OCI-LY1 (cell line): ENCODE measurements at regions not wholly inside any gene's neighbourhood (a gene's known extent, or its start where the extent isn't known, plus 50 kb on each side); places are given as distances from the start of the nearest gene placed in this dataset.

Experiments used
- H2AFZ ChIP-seq: fragments of 200-600 bp; sonication (generic), shearing (Covaris generic); 2 replicates; pipeline ENCODE4 v1.6.0; 2014; ENCODE audit warnings: antibody characterized with exemption, mild to moderate bottlenecking, low read length
- H3F3A ChIP-seq: fragments of 200-600 bp; sonication (generic), shearing (Covaris generic); 2 replicates; pipeline ENCODE4 v1.6.0; 2014; ENCODE audit warnings: mild to moderate bottlenecking, antibody characterized with exemption, low read length, moderate library complexity; ENCODE audit not compliant: insufficient read depth
- H3K27ac ChIP-seq: fragments of 200-600 bp; sonication (generic); 2 replicates; pipeline ENCODE4 v1.5.1; 2014; ENCODE audit warnings: low read length, mixed run types, mild to moderate bottlenecking, low read depth; ENCODE audit not compliant: poor library complexity, severe bottlenecking
- H3K27me3 ChIP-seq: fragments of 200-600 bp; sonication (generic); 2 replicates; pipeline ENCODE4 v1.6.0; 2014; ENCODE audit warnings: antibody characterized with exemption, mild to moderate bottlenecking, low read length, moderate library complexity; ENCODE audit not compliant: insufficient read depth
- H3K36me3 ChIP-seq: fragments of 200-600 bp; sonication (generic); 2 replicates; pipeline ENCODE4 v1.6.1; 2014; ENCODE audit warnings: mild to moderate bottlenecking, antibody characterized with exemption, low read length, moderate library complexity, mixed read lengths; ENCODE audit not compliant: insufficient read depth
- H3K4me1 ChIP-seq: fragments of 200-600 bp; sonication (generic); 2 replicates; pipeline ENCODE4 v1.5.1; 2014; ENCODE audit warnings: mild to moderate bottlenecking, low read length, moderate library complexity; ENCODE audit not compliant: insufficient read depth, severe bottlenecking
- H3K4me2 ChIP-seq: fragments of 200-600 bp; sonication (generic), shearing (Covaris generic); 2 replicates; pipeline ENCODE4 v1.6.1; 2014; ENCODE audit warnings: low read length
- H3K4me3 ChIP-seq: fragments of 200-600 bp; sonication (generic); 2 replicates; pipeline ENCODE4 v1.5.1; 2014; ENCODE audit warnings: low read length, low read depth, mild to moderate bottlenecking, mixed read lengths; ENCODE audit not compliant: poor library complexity, severe bottlenecking
- H3K79me2 ChIP-seq: fragments of 200-600 bp; shearing (Covaris generic); 2 replicates; pipeline ENCODE4 v1.6.1; 2016; ENCODE audit warnings: mixed run types, low read length, mixed read lengths; ENCODE audit not compliant: insufficient read depth
- H3K9ac ChIP-seq: fragments of 200-600 bp; sonication (generic), shearing (Covaris generic); 2 replicates; pipeline ENCODE4 v1.6.1; 2014; ENCODE audit warnings: mild to moderate bottlenecking, low read length, mixed read lengths
- H3K9me2 ChIP-seq: fragments of 200-600 bp; sonication (generic), shearing (Covaris generic); 2 replicates; pipeline ENCODE4 v1.6.1; 2014; ENCODE audit warnings: low read depth, mild to moderate bottlenecking, low read length, mixed read lengths
- H3K9me3 ChIP-seq: fragments of 200-600 bp; shearing (Covaris generic); 2 replicates; pipeline ENCODE4 v1.6.1; 2014; ENCODE audit warnings: low read length, mixed read lengths
- H4K20me1 ChIP-seq: fragments of 200-600 bp; sonication (generic), shearing (Covaris generic); 2 replicates; pipeline ENCODE4 v1.6.0; 2016; ENCODE audit warnings: mild to moderate bottlenecking, low read length; ENCODE audit not compliant: insufficient read depth
- EZH2 ChIP-seq: fragments of 200-600 bp; sonication (generic), shearing (Covaris generic); IDR thresholded peaks from 2 replicates; pipeline ENCODE4 v1.8.0; 2017; ENCODE audit warnings: borderline replicate concordance, mixed run types, mild to moderate bottlenecking, antibody characterized with exemption, low read length, moderate library complexity, mixed read lengths
- TF ChIP-seq, protein P1 (sequence below): fragments of 200-600 bp; sonication (generic), shearing (Covaris generic); IDR thresholded peaks from 2 replicates; pipeline ENCODE4 v1.5.1; 2017; ENCODE audit warnings: mild to moderate bottlenecking, antibody characterized with exemption, low read length, moderate library complexity, mixed read lengths

DNA sequence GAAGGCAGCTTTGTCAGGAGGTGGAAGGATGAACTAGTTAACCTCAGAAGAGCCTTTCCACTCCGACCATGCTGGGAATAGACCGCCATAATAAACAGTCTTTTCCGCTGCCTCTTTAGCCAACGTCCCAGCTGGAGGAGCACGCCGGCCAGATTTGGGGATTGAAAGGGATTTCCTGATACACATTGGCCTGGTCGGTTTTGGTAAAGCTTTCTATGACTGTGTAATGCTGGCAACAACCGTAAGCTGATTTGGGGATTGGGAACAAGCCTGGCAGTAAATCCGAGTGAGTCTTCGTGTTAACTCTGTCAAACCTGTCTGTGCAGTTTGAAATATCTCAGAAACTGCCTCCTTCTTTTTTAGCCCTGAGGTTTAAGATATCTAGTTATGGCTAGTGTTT, 87.0 kb downstream of the DAD1 start:
- 0 out of 2 replicates have a peak, but pooled peaks cover under 1% of the 10 kb centered on the region for H3F3A ChIP-seq
- H4K20me1 ChIP-seq: no peaks in the 10 kb centered on the region
- peaks cover 38% of the 10 kb centered on the region for H3K79me2 ChIP-seq
- no peak overlapping the region for H3K4me2 ChIP-seq
- H3K9me3 ChIP-seq: no peaks in the 10 kb centered on the region
- H3K4me3 ChIP-seq: no peak overlapping the region
- peaks cover 93% of the 10 kb centered on the region for H3K4me1 ChIP-seq
- no peak overlapping the region for H3K9ac ChIP-seq
- no peaks in the 10 kb centered on the region for H3K27me3 ChIP-seq
- TF ChIP-seq, protein P1, sequence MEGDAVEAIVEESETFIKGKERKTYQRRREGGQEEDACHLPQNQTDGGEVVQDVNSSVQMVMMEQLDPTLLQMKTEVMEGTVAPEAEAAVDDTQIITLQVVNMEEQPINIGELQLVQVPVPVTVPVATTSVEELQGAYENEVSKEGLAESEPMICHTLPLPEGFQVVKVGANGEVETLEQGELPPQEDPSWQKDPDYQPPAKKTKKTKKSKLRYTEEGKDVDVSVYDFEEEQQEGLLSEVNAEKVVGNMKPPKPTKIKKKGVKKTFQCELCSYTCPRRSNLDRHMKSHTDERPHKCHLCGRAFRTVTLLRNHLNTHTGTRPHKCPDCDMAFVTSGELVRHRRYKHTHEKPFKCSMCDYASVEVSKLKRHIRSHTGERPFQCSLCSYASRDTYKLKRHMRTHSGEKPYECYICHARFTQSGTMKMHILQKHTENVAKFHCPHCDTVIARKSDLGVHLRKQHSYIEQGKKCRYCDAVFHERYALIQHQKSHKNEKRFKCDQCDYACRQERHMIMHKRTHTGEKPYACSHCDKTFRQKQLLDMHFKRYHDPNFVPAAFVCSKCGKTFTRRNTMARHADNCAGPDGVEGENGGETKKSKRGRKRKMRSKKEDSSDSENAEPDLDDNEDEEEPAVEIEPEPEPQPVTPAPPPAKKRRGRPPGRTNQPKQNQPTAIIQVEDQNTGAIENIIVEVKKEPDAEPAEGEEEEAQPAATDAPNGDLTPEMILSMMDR: no peak
- no peak for TF ChIP-seq EZH2
- H3K27ac ChIP-seq: peak overlapping the region; percentile 67
- no peaks in the 10 kb centered on the region for H3K9me2 ChIP-seq
- H3K36me3 ChIP-seq: peaks cover 22% of the 10 kb centered on the region; the same call in 1 of the 2 replicates
- H2AFZ ChIP-seq: no peak overlapping the region

DNA sequence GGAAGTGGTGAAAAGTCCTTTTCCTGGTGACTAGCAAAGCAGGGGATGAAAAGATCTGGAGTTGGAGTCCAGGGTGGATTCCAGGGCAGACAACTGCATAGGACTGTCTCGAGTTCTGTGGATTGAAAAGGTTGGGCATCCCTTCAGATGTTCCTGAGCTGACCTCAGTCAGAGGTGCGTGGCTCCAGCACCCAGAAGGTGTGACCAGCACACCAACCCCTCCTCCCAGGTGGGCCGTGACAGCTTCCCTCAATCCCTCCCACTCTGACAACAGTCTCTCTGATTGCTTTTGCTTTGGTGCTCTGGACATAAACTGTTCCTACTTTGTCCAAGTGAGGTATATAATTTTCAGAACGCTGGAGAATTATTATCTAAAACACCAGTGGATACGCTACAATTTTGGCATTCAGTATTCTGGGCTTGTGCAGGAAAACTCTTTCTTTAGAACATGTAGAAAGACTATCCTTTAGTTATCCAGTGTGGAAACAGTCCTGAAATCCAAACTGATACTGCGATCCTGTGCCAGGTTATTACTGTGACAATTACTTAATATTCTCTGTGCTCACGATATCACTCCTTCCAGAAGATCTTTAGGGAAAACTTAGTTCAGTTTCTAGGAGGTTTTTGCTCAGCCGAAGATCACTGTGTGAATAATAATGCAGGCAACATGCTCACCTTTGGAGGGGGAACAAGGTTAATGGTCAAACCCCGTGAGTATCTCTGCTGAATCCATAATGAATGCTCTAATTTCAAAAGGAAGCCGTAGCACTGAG, 87.9 kb downstream of the DAD1 start:
- H3K27ac ChIP-seq: peak overlapping the region; percentile 67
- H4K20me1 ChIP-seq: no peaks in the 10 kb centered on the region
- TF ChIP-seq, protein P1: no peak
- no peak for TF ChIP-seq EZH2
- no peaks in the 10 kb centered on the region for H3K27me3 ChIP-seq
- peak overlapping the region; percentile 27; the same call in 1 of the 2 replicates for H3K4me2 ChIP-seq
- no peak overlapping the region for H3K4me3 ChIP-seq
- peaks cover 93% of the 10 kb centered on the region for H3K4me1 ChIP-seq
- H3K9ac ChIP-seq: peak overlapping the region; percentile 29
- no peaks in the 10 kb centered on the region for H3K9me2 ChIP-seq
- peaks cover 43% of the 10 kb centered on the region for H3K79me2 ChIP-seq
- H3K36me3 ChIP-seq: peaks cover 22% of the 10 kb centered on the region; the same call in 1 of the 2 replicates
- no peaks in the 10 kb centered on the region for H3F3A ChIP-seq
- no peaks in the 10 kb centered on the region for H3K9me3 ChIP-seq
- H2AFZ ChIP-seq: no peak overlapping the region

- no peak overlapping the region for H3K4me3 ChIP-seq
- no peaks in the 10 kb centered on the region for H3K27me3 ChIP-seq
- peaks cover 43% of the 10 kb centered on the region for H3K79me2 ChIP-seq
- no peak overlapping the region for H2AFZ ChIP-seq
- TF ChIP-seq EZH2: no peak
- TF ChIP-seq, protein P1: no peak
- H3K9me3 ChIP-seq: no peaks in the 10 kb centered on the region
- H3K9ac ChIP-seq: peak overlapping the region; percentile 29
- H3K4me2 ChIP-seq: peak overlapping the region; percentile 27; the same call in 1 of the 2 replicates
- H3F3A ChIP-seq: no peaks in the 10 kb centered on the region
- no peaks in the 10 kb centered on the region for H3K9me2 ChIP-seq
- H3K4me1 ChIP-seq: peaks cover 93% of the 10 kb centered on the region
- H3K36me3 ChIP-seq: peaks cover 22% of the 10 kb centered on the region; the same call in 1 of the 2 replicates
- peak overlapping the region; percentile 67 for H3K27ac ChIP-seq
- no peaks in the 10 kb centered on the region for H4K20me1 ChIP-seq
These were observed 88.5 kb downstream of the DAD1 start for GRCh38 chr14:22500525-22500924.
